ENCODE measurements at regions not wholly inside any gene's neighbourhood (a gene's known extent, or its start where the extent isn't known, plus 50 kb on each side); places are given as distances from the start of the nearest gene placed in this dataset.

GRCh38 chr11:71197096-71197495 lies 55.3 kb downstream of the SHANK2 start (continued):
- no peak for TF ChIP-seq ZNF462 (CRISPR knock-in tag; IDR thresholded peaks at IDR 0.05)

GRCh38 chr11:71194710-71195109 lies 57.7 kb downstream of the SHANK2 start:
- Mint-ChIP-seq H3K4me3 (no peak overlapping the region), H3K36me3 (ENCODE audit: low read depth) (peaks cover 24% of the 10 kb centered on the region), H3K4me1 (peaks cover 9% of the 10 kb centered on the region; the same call in 2 of the 3 replicates), H3K27ac (no peak overlapping the region), H3K27me3 (ENCODE audit: insufficient read depth, low read depth, poor library complexity) (peaks cover 6% of the 10 kb centered on the region), H3K9me3 (no peaks in the 10 kb centered on the region; the same call in 2 of the 3 replicates)
- H3K4me3 ChIP-seq = no peak overlapping the region
- no peaks in the 10 kb centered on the region for H3K27me3 ChIP-seq (ENCODE audit: insufficient read depth)
- H3K27ac ChIP-seq (ENCODE audit: low read depth) = no peak overlapping the region
- DNase-seq (ENCODE audit: low spot score) = no peak
- no peak overlapping the region for H2AFZ ChIP-seq
- no peak overlapping the region for H3K4me2 ChIP-seq
- H3K79me2 ChIP-seq (replicated peaks; ENCODE audit: insufficient read depth) = peaks cover 54% of the 10 kb centered on the region
- H3K4me1 ChIP-seq (ENCODE audit: insufficient read depth) = no peaks in the 10 kb centered on the region
- H3K9me2 ChIP-seq (ENCODE audit: insufficient read depth) = no peaks in the 10 kb centered on the region
- H3K36me3 ChIP-seq (ENCODE audit: insufficient read depth) = no peaks in the 10 kb centered on the region
- no peak for ATAC-seq
- peaks cover 26% of the 10 kb centered on the region; the same call in 1 of the 2 replicates for H4K20me1 ChIP-seq (replicated peaks; ENCODE audit: insufficient read depth)
- no peaks in the 10 kb centered on the region for H3F3A ChIP-seq (replicated peaks; ENCODE audit: low read depth)
- TF ChIP-seq POLR2AphosphoS5 (IDR thresholded peaks at IDR 0.05; ENCODE audit: low read depth) (no peak), ETS1 (IDR thresholded peaks at IDR 0.05) (no peak), JUNB (IDR thresholded peaks at IDR 0.05; ENCODE audit: unreplicated experiment) (no peak), EZH2 (IDR thresholded peaks at IDR 0.05; ENCODE audit: low read depth, unreplicated experiment) (no peak), CTCF (conservative IDR thresholded peaks at IDR 0.05; ENCODE audit: low read depth in 2 of 2) (no peak), EZH2phosphoT487 (IDR thresholded peaks at IDR 0.05; ENCODE audit: unreplicated experiment) (no peak), REST (IDR thresholded peaks at IDR 0.05; ENCODE audit: unreplicated experiment) (no peak)
